Pancreas (tissue), 10 donors: ENCODE measurements at regions not wholly inside any gene's neighbourhood (a gene's known extent, or its start where the extent isn't known, plus 50 kb on each side); places are given as distances from the start of the nearest gene placed in this dataset.

Experiments used
- ATAC-seq, 4 donors: fragments of 200-7000 bp; cut with Tn5 transposase; one replicate each; pipeline versions ENCODE4 v1.8.0 to v1.9.1; 2020; ENCODE audit warnings: mild to moderate bottlenecking in 4 of 4, moderate library complexity in 4 of 4
- DNase-seq, 6 donors: peaks; one replicate each; pipeline ENCODE4 v3.0.0-alpha.2; 2020
- FAIRE-seq: peaks from 2 replicates; lab custom pipeline; 2012; peaks lifted over from hg19 to GRCh38; lab: Jason Lieb, UNC
- H3K27ac ChIP-seq, 4 donors: fragments of 200-600 bp; sonication (generic); 1 replicate in 3 of 4; 2 replicates in 1 of 4; pipeline versions ENCODE4 v1.5.0 to v1.8.0; 2020
- H3K27me3 ChIP-seq, 4 donors: fragments of 200-600 bp; one replicate each; pipeline ENCODE4 v1.8.0; 2021
- H3K36me3 ChIP-seq, 3 donors: fragments of 200-600 bp; sonication (generic) in 1 of 3; one replicate each; pipeline versions ENCODE4 v1.5.0 to v1.8.0; 2020 to 2021
- H3K4me1 ChIP-seq, 3 donors: fragments of 200-600 bp; one replicate each; pipeline ENCODE4 v1.8.0; 2021
- H3K4me3 ChIP-seq, 4 donors: fragments of 200-600 bp; sonication (generic) in 2 of 4; one replicate each; pipeline versions ENCODE4 v1.5.0 to v1.8.0; 2020 to 2021
- H3K9me3 ChIP-seq, 4 donors: fragments of 200-600 bp; one replicate each; pipeline ENCODE4 v1.8.0; 2021
- CTCF ChIP-seq, 4 donors: fragments of 200-600 bp; sonication (generic) in 3 of 4; IDR thresholded peaks; one replicate each; pipeline versions ENCODE4 v1.5.0 to v1.8.0; 2021; ENCODE audit warnings: antibody characterized with exemption in 4 of 4
- WGBS, 2 donors: extraction: QIAGEN DNeasy Blood & Tissue Kit; methylation state at CpG; one replicate each; pipeline ENCODE4 v1.1.7; 2013; 5-methylcytosine and 5-hydroxymethylcytosine counted together
- intact Hi-C, 3 donors: fragments of 100-400 bp; cut with DNase I; formaldehyde crosslinking; loops; one replicate each; pipeline versions ENCODE4 v1.11.1 to v1.14.2; 2022
- donor health status: healthy with polysubstance abuse.
- donor health status: DM: no; HTN: no; CAD: no; lungs with moderate emphysema.
- donor health status: DM: no; HTN: no; CAD: no.
- donor health status: control.
- donor health status: control.
- donor health status: Bipolar disorder and iron deficiency.
- donor health status: DM: yes; HTN: yes; CAD: no.
- donor health status: DM: no; HTN: no; CAD: no.
- donor health status: DM: no; HTN: no; CAD: no.
- donor health status: DM: yes; HTN: yes; CAD: no.

GRCh38 chr13:73336773-73337172, 278.0 kb downstream of the KLF5 start:
- H3K4me1 ChIP-seq: peaks cover 0 to 3% (median 0%) of the 10 kb centered on the region in 3 donors
- H3K9me3 ChIP-seq: no peaks in the 10 kb centered on the region
- H3K27ac ChIP-seq: no peak overlapping the region
- 64 to 65% methylated on average over 4 of the region's 4 CpGs for WGBS, 2 donors
- intact Hi-C loops: no loop called here
- TF ChIP-seq CTCF (IDR thresholded peaks at IDR 0.05): no peak
- no peak overlapping the region for H3K4me3 ChIP-seq
- DNase-seq: no peak
- H3K27me3 ChIP-seq: no peaks in the 10 kb centered on the region
- ATAC-seq: no peak
- FAIRE-seq: no peak
- H3K36me3 ChIP-seq: no peaks in the 10 kb centered on the region

- intact Hi-C loops: no loop called here
- Histone ChIP-seq H3K9me3 (no peaks in the 10 kb centered on the region), H3K4me1 (peaks cover 0 to 3% (median 0%) of the 10 kb centered on the region in 3 donors), H3K36me3 (no peaks in the 10 kb centered on the region), H3K27ac (no peak overlapping the region), H3K27me3 (no peaks in the 10 kb centered on the region), H3K4me3 (no peak overlapping the region)
- TF ChIP-seq CTCF (IDR thresholded peaks at IDR 0.05): no peak
- no peak for ATAC-seq
- DNase-seq: no peak
- 93 to 94% methylated on average over 7 of the region's 7 CpGs for WGBS, 2 donors
- FAIRE-seq: no peak
Observed at GRCh38 chr13:73335944-73336343, 277.1 kb downstream of the KLF5 start.

- no peak for FAIRE-seq
- WGBS, 2 donors: 60 to 65% methylated on average over 5 of the region's 5 CpGs
- ATAC-seq: peak in 2 of 4 donors; percentile 30 to 61
- H3K36me3 ChIP-seq: no peaks in the 10 kb centered on the region
- no peak overlapping the region for H3K27ac ChIP-seq
- H3K4me1 ChIP-seq: peaks cover 0 to 3% (median 0%) of the 10 kb centered on the region in 3 donors
- H3K27me3 ChIP-seq: no peaks in the 10 kb centered on the region
- TF ChIP-seq CTCF (IDR thresholded peaks at IDR 0.05): no peak
- no peaks in the 10 kb centered on the region for H3K9me3 ChIP-seq
- DNase-seq: no peak
- intact Hi-C loops: no loop called here
- H3K4me3 ChIP-seq: no peak overlapping the region
Observed at GRCh38 chr13:73335210-73335609, 276.4 kb downstream of the KLF5 start.

GRCh38 chr13:73334445-73334844, 275.6 kb downstream of the KLF5 start:
- Histone ChIP-seq H3K27me3 (no peaks in the 10 kb centered on the region), H3K4me3 (no peak overlapping the region), H3K9me3 (no peaks in the 10 kb centered on the region), H3K36me3 (no peaks in the 10 kb centered on the region), H3K4me1 (peaks cover 0 to 3% (median 0%) of the 10 kb centered on the region in 3 donors), H3K27ac (no peak overlapping the region)
- no peak for DNase-seq
- intact Hi-C loops: no loop called here
- 87 to 90% methylated on average over 4 of the region's 4 CpGs for WGBS, 2 donors
- no peak for ATAC-seq
- no peak for FAIRE-seq
- TF ChIP-seq CTCF (IDR thresholded peaks at IDR 0.05): no peak

GRCh38 chr13:73331556-73331955, 272.8 kb downstream of the KLF5 start:
- no peak for TF ChIP-seq CTCF (IDR thresholded peaks at IDR 0.05)
- ATAC-seq (no peak), DNase-seq (no peak), FAIRE-seq (no peak)
- Histone ChIP-seq H3K36me3 (no peaks in the 10 kb centered on the region), H3K9me3 (no peaks in the 10 kb centered on the region), H3K4me3 (no peak overlapping the region), H3K27me3 (no peaks in the 10 kb centered on the region), H3K27ac (no peak overlapping the region), H3K4me1 (no peaks in the 10 kb centered on the region)
- intact Hi-C loops: no loop called here
- 78% methylated on average over 1 of the region's 1 CpG for WGBS, 2 donors
